Upper lobe of right lung (tissue), 1 donor: ENCODE measurements at regions not wholly inside any gene's neighbourhood (a gene's known extent, or its start where the extent isn't known, plus 50 kb on each side); places are given as distances from the start of the nearest gene placed in this dataset.
A peak's percentile ranks its signal among the peaks of the same experiment; 100 is the strongest.

Experiments used
- ATAC-seq: fragments of 200-7000 bp; cut with Tn5 transposase; one replicate; pipeline ENCODE4 v1.9.1; 2020; ENCODE audit warnings: mild to moderate bottlenecking, moderate library complexity
- DNase-seq: peaks from one replicate; pipeline ENCODE4 v3.0.0-alpha.2; 2020
- H3K27ac ChIP-seq: fragments of 200-600 bp; one replicate; pipeline ENCODE4 v1.8.0; 2022
- H3K27me3 ChIP-seq: fragments of 200-600 bp; one replicate; pipeline ENCODE4 v1.8.0; 2022; ENCODE audit warnings: mild to moderate bottlenecking
- H3K36me3 ChIP-seq: fragments of 200-600 bp; one replicate; pipeline ENCODE4 v1.8.0; 2022
- H3K4me1 ChIP-seq: fragments of 200-600 bp; one replicate; pipeline ENCODE4 v1.8.0; 2022
- H3K4me3 ChIP-seq: fragments of 200-600 bp; one replicate; pipeline ENCODE4 v1.8.0; 2022; ENCODE audit warnings: mild to moderate bottlenecking
- H3K9me3 ChIP-seq: fragments of 200-600 bp; one replicate; pipeline ENCODE4 v1.8.0; 2022
- CTCF ChIP-seq: fragments of 200-600 bp; IDR thresholded peaks from one replicate; pipeline ENCODE4 v1.8.0; 2022; ENCODE audit warnings: antibody characterized with exemption
- intact Hi-C: fragments of 100-400 bp; cut with DNase I; formaldehyde crosslinking; loops from one replicate; pipeline ENCODE4 v1.11.0; 2022
- donor health status: DM: no; HTN: yes; CAD: no; lungs with severe emphysema.

DNA sequence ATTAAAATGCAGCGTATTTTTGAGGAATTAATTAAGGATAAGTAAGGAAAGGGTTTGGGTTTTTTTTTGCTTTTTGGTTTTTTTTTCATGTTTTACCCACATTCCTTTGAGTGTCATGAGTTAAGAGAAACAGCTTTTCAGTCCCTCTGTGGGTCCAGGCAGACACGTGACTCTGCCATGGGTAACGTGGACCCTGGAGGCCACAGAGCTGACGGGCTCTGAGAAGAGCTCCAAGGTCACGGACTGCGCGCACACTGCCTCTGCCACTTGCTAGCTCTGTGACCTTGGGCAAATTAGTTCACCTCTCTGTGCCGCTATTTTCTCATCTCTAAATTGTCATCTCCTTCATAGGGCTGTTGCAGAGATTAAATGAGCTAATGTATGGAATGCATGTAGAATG lies 588.2 kb upstream of the CDH11 start:
- Histone ChIP-seq H3K36me3 (no peaks in the 10 kb centered on the region), H3K4me1 (no peaks in the 10 kb centered on the region), H3K9me3 (no peaks in the 10 kb centered on the region), H3K27ac (no peak overlapping the region), H3K4me3 (no peak overlapping the region), H3K27me3 (no peaks in the 10 kb centered on the region)
- ATAC-seq, result no peak
- intact Hi-C loops, result no loop called here
- TF ChIP-seq CTCF, result no peak
- DNase-seq, result no peak

- H3K4me3 ChIP-seq, result no peak overlapping the region
- no peak overlapping the region for H3K27ac ChIP-seq
- intact Hi-C loops, result no loop called here
- H3K4me1 ChIP-seq, result no peaks in the 10 kb centered on the region
- TF ChIP-seq CTCF, result no peak
- no peak for DNase-seq
- no peaks in the 10 kb centered on the region for H3K9me3 ChIP-seq
- ATAC-seq, result no peak
- H3K27me3 ChIP-seq, result no peaks in the 10 kb centered on the region
- H3K36me3 ChIP-seq, result no peaks in the 10 kb centered on the region
Measured at GRCh38 chr16:65704866-65705265, 583.0 kb upstream of the CDH11 start.

- ATAC-seq (no peak), DNase-seq (no peak)
- intact Hi-C loops, result no loop called here
- H3K4me3 ChIP-seq, result no peak overlapping the region
- no peaks in the 10 kb centered on the region for H3K9me3 ChIP-seq
- no peaks in the 10 kb centered on the region for H3K36me3 ChIP-seq
- no peaks in the 10 kb centered on the region for H3K4me1 ChIP-seq
- no peak overlapping the region for H3K27ac ChIP-seq
- no peaks in the 10 kb centered on the region for H3K27me3 ChIP-seq
- TF ChIP-seq CTCF, result no peak
Measured at GRCh38 chr16:65702707-65703402, 581.0 kb upstream of the CDH11 start.

DNA sequence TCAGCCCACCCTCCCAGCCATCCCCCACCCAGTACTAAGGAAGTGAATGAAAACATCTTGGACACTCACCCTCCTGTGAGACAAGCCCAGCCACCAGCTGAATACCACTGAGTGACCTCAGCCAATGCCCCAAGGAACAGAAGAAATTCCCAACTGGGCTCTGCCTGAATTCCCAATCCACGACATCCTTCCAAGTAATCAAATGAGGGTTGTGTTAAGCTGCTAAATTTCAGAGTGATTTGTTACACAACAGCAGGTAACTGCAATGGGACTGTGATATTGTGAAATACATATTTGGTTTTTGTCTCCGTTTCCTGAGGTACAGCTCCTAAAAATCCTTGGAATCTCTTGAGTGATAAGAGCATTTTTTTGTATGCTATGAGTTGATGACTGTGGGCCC lies 578.7 kb upstream of the CDH11 start:
- Histone ChIP-seq H3K4me3 (no peak overlapping the region), H3K27me3 (no peaks in the 10 kb centered on the region), H3K27ac (no peak overlapping the region), H3K9me3 (no peaks in the 10 kb centered on the region), H3K4me1 (no peaks in the 10 kb centered on the region), H3K36me3 (no peaks in the 10 kb centered on the region)
- ATAC-seq (peak; percentile 37), DNase-seq (no peak)
- TF ChIP-seq CTCF, result no peak
- intact Hi-C loops, result no loop called here

DNA sequence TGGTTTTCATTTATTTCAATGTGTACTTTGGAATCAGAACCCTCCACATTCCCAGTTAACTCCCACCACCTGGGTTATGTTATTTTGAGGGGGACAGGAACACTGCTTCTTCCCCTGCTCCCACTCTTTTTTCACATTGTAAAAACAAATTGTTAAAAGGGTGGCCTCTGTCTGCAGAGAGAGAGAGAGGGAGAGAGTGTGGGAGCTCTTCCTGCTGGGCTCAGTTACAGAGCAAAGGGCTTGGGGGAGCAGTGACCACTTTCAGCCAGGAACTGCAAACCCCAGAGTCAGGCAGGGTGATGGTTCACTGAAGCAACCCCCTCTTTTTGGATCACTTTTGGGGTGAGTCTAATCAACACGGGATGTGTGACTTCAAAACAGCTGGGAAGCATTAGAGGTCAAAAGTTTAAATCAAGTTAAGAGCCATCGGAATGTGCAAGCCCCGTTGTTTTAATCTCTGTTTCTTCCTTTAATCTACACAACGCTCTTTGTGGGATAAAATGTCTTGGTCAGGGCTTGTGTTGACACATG lies 577.0 kb upstream of the CDH11 start:
- Histone ChIP-seq H3K36me3 (no peaks in the 10 kb centered on the region), H3K9me3 (no peaks in the 10 kb centered on the region), H3K4me1 (no peaks in the 10 kb centered on the region), H3K4me3 (no peak overlapping the region), H3K27ac (no peak overlapping the region), H3K27me3 (no peaks in the 10 kb centered on the region)
- intact Hi-C loops, result no loop called here
- no peak for ATAC-seq
- no peak for TF ChIP-seq CTCF
- DNase-seq, result no peak

GRCh38 chr16:65697521-65697920 lies 575.7 kb upstream of the CDH11 start:
- Histone ChIP-seq H3K27me3 (no peaks in the 10 kb centered on the region), H3K36me3 (no peaks in the 10 kb centered on the region), H3K4me3 (no peak overlapping the region), H3K9me3 (no peaks in the 10 kb centered on the region), H3K27ac (no peak overlapping the region), H3K4me1 (no peaks in the 10 kb centered on the region)
- ATAC-seq (no peak), DNase-seq (no peak)
- TF ChIP-seq CTCF, result no peak
- intact Hi-C loops, result no loop called here
